ENCODE measurements at regions not wholly inside any gene's neighbourhood (a gene's known extent, or its start where the extent isn't known, plus 50 kb on each side); places are given as distances from the start of the nearest gene placed in this dataset.

DNA sequence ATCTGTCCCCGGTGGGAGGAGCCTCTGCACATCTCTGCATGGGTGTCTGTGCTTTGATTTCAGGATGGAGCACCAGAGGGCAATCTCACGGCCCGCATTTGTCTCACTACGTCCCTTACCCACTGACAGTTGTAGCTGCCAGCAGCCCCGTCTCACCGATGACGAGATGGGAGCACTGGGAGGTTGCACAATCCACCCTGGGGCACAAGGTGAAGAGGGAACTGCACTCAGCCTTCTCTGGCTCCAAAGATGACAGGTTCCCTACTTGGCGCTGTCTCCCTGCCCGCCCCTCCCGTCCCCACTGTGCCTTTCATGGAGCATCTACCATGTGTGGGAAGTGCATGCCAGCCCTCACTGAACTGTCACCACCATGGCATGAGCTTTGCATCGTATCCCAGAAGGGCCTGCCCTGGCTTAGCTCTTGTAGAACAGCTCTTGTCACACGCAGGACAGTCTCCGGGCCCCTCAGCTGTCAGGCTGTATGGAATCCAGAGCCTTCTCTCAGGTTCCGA, 99.9 kb upstream of the PMEPA1 start:
- BruUV-seq (replicated peaks), result no TSS peak
- no peaks in the 10 kb centered on the region for H3K79me2 ChIP-seq (ENCODE audit: insufficient read depth, low read length)
- no peak overlapping the region for H3K9ac ChIP-seq (ENCODE audit: low read length)
- no peaks in the 10 kb centered on the region for H4K20me1 ChIP-seq (ENCODE audit: insufficient read depth)
- H3K4me2 ChIP-seq (ENCODE audit: low read length), result no peak overlapping the region
- TF ChIP-seq ZFX (IDR thresholded peaks at IDR 0.05) (no peak), POLR2A (IDR thresholded peaks at IDR 0.05; ENCODE audit: borderline replicate concordance, extremely low read depth, insufficient read depth, insufficient read length) (no peak), EZH2 (IDR thresholded peaks at IDR 0.05) (no peak), CEBPB (IDR thresholded peaks at IDR 0.05; ENCODE audit: low read depth) (no peak), YY1 (IDR thresholded peaks at IDR 0.05; ENCODE audit: extremely low read depth, insufficient replicate concordance, low read depth, low read length) (no peak), EZH2phosphoT487 (IDR thresholded peaks at IDR 0.05; ENCODE audit: borderline replicate concordance) (no peak), ELF1 (IDR thresholded peaks at IDR 0.05; ENCODE audit: borderline replicate concordance, low read depth) (no peak), TCF7L2 (IDR thresholded peaks at IDR 0.05; ENCODE audit: borderline replicate concordance, extremely low read depth, insufficient read depth, insufficient read length) (no peak), FOSL1 (IDR thresholded peaks at IDR 0.05; ENCODE audit: low read depth) (no peak), SIN3A (IDR thresholded peaks at IDR 0.05; ENCODE audit: low read depth) (no peak), SRF (IDR thresholded peaks at IDR 0.05; ENCODE audit: low read depth) (no peak)
- TF ChIP-seq, protein P1, sequence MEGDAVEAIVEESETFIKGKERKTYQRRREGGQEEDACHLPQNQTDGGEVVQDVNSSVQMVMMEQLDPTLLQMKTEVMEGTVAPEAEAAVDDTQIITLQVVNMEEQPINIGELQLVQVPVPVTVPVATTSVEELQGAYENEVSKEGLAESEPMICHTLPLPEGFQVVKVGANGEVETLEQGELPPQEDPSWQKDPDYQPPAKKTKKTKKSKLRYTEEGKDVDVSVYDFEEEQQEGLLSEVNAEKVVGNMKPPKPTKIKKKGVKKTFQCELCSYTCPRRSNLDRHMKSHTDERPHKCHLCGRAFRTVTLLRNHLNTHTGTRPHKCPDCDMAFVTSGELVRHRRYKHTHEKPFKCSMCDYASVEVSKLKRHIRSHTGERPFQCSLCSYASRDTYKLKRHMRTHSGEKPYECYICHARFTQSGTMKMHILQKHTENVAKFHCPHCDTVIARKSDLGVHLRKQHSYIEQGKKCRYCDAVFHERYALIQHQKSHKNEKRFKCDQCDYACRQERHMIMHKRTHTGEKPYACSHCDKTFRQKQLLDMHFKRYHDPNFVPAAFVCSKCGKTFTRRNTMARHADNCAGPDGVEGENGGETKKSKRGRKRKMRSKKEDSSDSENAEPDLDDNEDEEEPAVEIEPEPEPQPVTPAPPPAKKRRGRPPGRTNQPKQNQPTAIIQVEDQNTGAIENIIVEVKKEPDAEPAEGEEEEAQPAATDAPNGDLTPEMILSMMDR (IDR thresholded peaks at IDR 0.05 in 2 of 3, conservative IDR thresholded peaks at IDR 0.05 in 1 of 3; ENCODE audit: borderline replicate concordance in 1 of 3, insufficient read depth in 1 of 3, low read depth in 2 of 3, low read length in 2 of 3), result no peak
- TF ChIP-seq, protein P2, sequence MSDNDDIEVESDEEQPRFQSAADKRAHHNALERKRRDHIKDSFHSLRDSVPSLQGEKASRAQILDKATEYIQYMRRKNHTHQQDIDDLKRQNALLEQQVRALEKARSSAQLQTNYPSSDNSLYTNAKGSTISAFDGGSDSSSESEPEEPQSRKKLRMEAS (IDR thresholded peaks at IDR 0.05), result no peak
- TF ChIP-seq, protein P3, sequence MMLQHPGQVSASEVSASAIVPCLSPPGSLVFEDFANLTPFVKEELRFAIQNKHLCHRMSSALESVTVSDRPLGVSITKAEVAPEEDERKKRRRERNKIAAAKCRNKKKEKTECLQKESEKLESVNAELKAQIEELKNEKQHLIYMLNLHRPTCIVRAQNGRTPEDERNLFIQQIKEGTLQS (IDR thresholded peaks at IDR 0.05), result no peak
- RAD21 ChIA-PET (ENCODE audit: low non-redundant PET in 1 of 2, low total read pairs in 2 of 2, uncharacterized antibody in 2 of 2, unreplicated experiment in 2 of 2), result no interaction called here
- H3K9me3 ChIP-seq (ENCODE audit: control insufficient read depth in 1 of 2, insufficient read depth in 1 of 2, low read depth in 1 of 2, low read length in 2 of 2), result no peaks in the 10 kb centered on the region
- no peaks in the 10 kb centered on the region for H3K4me1 ChIP-seq (ENCODE audit: control insufficient read depth in 1 of 2, insufficient read depth in 2 of 2, low read length in 2 of 2)
- H3K9me2 ChIP-seq (ENCODE audit: insufficient read depth), result no peaks in the 10 kb centered on the region
- H2AFZ ChIP-seq (ENCODE audit: low read depth, low read length, poor library complexity, severe bottlenecking), result no peak overlapping the region
- intact Hi-C loops (cut with micrococcal nuclease), result no loop called here
- no peak overlapping the region for H3K27ac ChIP-seq (ENCODE audit: low read depth, low read length)
- no peak overlapping the region for H3K4me3 ChIP-seq (replicated peaks in 1 of 2; ENCODE audit: low read depth in 1 of 2, low read length in 2 of 2)
- CTCF ChIA-PET, result no interaction called here
- no peaks in the 10 kb centered on the region for H3K36me3 ChIP-seq (ENCODE audit: control insufficient read depth in 1 of 2, insufficient read depth in 2 of 2, low read length in 2 of 2)
- ATAC-seq (no peak; the same call in 1 of the 2 replicates), DNase-seq (ENCODE audit: low read depth, low spot score) (no peak)
- POLR2A ChIA-PET, result no interaction called here
- peaks cover 36% of the 10 kb centered on the region; the same call in 1 of the 2 replicates for H3K27me3 ChIP-seq (ENCODE audit: insufficient read depth, low read length)

Data from HCT116 (cell line).